ENCODE measurements at regions not wholly inside any gene's neighbourhood (a gene's known extent, or its start where the extent isn't known, plus 50 kb on each side); places are given as distances from the start of the nearest gene placed in this dataset.

DNA sequence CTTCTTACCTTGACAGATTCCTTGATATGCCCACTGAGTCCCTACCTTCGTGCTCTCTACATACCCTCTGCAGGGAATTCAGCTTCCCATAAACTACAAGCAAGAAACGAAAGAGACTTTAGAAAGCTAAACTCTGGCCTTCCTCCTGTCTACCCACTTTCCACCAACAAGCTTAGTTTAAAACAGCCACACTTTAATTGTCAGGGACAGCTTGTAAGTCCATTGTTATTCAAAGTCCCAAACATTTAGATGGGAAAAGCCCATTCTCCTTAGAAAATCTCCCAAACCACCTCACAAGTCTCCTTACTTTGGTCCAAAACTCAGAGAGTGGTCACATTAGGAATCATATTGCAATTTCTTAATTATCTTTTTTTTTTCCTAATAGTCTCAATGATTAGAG lies 2695.8 kb downstream of the PCDH9 start:
- TF ChIP-seq, protein P1, sequence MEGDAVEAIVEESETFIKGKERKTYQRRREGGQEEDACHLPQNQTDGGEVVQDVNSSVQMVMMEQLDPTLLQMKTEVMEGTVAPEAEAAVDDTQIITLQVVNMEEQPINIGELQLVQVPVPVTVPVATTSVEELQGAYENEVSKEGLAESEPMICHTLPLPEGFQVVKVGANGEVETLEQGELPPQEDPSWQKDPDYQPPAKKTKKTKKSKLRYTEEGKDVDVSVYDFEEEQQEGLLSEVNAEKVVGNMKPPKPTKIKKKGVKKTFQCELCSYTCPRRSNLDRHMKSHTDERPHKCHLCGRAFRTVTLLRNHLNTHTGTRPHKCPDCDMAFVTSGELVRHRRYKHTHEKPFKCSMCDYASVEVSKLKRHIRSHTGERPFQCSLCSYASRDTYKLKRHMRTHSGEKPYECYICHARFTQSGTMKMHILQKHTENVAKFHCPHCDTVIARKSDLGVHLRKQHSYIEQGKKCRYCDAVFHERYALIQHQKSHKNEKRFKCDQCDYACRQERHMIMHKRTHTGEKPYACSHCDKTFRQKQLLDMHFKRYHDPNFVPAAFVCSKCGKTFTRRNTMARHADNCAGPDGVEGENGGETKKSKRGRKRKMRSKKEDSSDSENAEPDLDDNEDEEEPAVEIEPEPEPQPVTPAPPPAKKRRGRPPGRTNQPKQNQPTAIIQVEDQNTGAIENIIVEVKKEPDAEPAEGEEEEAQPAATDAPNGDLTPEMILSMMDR (IDR thresholded peaks at IDR 0.05) = no peak
- no peak for TF ChIP-seq POLR2A (IDR thresholded peaks at IDR 0.05)
